GM18519 (cell line): ENCODE measurements at regions not wholly inside any gene's neighbourhood (a gene's known extent, or its start where the extent isn't known, plus 50 kb on each side); places are given as distances from the start of the nearest gene placed in this dataset.

Experiments
- ATAC-seq: cut with Tn5 transposase; IDR thresholded peaks from one replicate; pipeline ENCODE4 v1.9.1; 2021; ENCODE audit warnings: mild to moderate bottlenecking, moderate library complexity; ENCODE audit not compliant: unreplicated experiment, low FRiP score

DNA sequence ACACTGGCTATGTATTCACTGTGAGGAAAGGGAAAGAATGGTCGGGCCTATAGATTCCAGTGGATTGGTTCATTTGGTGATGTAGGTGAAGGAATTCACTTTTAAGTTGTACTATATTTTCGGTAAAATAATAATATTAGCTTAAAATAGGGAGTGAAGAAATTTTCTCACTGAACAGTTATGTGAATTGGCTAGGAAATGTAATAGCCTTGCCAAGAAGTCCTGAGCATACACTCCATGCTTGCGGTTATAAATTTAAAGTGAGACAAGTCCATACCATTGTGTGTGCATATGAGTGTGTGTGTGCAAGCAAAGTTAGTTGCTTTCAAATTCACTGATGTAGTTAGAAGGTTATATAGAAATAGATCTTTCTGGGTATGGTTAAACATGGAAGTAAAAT is 1651.0 kb downstream of the NCAM2 start:
- ATAC-seq: no peak

DNA sequence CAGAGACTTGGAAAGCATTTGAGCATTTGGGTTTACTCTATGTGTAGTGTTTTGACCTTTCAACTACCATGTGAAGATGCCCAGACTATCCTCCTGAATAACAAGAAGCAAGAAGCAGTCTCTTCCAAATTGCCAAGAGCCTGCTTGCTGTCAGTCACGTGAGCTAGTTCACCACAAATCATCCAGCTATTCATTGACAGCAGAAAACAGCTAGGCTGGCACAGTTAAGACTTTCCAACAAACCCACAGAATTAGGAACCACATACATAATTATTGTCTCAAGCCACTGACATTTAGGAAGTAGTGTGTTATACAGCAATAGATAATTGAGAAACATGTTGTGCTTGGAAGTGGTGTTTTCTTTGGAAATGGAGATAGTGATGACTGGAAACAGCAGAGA is 1652.0 kb downstream of the NCAM2 start:
- no peak for ATAC-seq

DNA sequence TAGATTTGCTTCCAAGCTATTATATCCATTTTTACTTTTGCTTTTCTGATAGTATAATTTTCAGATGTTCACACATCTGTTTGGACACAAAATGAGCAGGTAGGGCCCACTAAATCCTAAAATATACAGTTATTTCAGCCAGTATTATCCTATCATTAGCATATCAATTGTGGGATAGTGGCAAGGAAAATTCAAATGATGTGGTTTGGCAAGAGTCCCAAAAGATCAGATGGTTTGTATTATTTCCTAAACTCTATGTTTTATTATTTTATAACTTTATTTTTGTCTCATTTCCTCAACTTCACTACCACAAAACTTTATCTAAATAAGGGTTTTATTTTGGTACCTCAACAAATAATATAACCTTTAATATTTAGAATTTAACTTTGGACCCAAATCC is 1659.6 kb downstream of the NCAM2 start:
- no peak for ATAC-seq

DNA sequence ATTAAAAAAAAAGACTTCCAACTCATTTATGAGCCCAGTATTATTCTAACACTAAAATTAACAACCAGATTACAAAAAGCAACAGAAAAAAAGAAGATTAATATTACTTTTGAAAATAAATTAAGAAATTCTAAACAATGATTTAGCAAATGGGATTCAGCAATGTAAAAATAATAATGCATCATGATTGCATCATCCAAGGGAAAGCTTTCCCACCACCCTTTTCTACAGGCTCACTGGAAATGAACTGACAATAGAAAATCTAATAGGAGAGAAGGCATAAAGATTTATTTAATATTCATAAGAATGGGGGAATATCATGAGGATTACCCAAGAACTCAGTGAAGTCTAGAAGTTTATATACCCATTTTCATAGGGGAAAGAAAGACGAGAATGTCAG is 1671.9 kb downstream of the NCAM2 start:
- no peak for ATAC-seq

DNA sequence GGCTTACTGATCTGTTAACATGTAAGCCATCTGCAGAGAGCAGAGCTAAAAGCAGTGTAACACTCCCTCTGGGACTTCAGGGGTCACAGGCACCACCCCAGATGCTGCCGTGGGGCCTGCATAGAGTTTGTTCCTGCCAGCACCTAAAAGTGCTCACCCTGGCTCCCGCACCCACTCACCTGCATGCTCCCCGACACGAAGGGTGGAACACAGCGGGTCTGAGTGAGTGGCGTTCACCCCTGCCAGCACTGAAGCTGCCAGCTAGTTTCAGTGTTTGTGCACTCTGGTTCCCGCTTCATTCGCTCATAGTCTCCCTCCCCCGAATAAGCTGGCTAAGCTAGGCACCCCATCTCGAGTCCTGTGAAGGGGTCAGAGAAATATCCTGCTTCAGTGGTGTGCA is 1681.0 kb downstream of the NCAM2 start:
- no peak for ATAC-seq

DNA sequence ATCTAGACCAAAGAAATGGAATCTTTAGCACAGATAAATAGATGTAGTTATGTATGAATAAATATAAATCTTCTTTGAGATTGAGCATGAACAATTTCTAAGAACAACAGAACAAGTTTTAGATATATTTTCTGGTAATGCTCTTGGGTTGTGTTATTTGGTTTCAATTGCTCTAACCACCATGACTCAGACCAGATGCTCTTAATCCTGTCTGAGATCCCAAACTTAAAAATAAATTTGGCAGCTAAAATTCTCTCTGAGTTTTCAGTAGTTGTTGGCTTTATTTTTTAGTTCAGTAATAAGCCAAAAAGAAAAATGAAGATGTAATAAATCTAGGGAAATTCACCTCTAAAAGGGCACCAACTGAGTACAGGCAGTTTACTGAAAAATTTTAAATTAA is 1693.4 kb downstream of the NCAM2 start:
- ATAC-seq: no peak

DNA sequence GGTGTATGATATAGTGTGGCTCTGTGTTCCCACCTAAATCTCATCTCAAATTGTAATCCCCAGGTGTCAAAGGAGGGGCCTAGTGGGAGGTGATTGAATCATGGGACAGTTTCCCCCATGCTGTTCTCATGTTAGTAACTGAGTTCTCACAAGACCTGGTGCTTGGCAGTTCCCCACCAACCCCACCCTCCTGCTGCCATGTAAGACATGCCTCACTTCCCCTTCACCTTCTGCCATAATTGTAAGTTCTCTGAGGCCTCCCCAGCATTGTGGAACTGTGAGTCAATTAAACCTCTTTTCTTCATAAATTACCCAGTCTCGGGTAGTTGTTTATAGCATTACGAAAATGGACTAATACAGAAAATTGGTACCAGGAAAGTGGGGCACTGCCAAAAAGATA is 1705.3 kb downstream of the NCAM2 start:
- no peak for ATAC-seq

DNA sequence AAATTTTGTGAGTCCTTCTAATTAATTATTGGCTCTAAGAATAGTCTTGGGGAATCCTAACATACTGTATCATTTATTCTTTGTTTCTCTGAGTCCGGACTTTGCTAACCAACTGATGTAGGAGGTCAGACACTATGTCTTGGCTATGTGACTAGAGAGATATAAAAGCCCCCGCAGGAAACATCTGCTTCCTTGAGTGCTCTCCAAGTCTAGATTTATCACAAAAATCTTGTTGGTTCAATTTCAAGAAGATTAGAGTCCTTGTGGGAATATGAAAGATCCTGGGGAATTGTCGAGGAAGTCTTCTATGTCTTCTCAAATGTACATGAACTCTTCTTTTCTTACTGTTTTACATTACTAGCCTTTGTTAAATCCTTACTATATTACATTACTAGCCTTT is 1712.5 kb downstream of the NCAM2 start:
- ATAC-seq: no peak

DNA sequence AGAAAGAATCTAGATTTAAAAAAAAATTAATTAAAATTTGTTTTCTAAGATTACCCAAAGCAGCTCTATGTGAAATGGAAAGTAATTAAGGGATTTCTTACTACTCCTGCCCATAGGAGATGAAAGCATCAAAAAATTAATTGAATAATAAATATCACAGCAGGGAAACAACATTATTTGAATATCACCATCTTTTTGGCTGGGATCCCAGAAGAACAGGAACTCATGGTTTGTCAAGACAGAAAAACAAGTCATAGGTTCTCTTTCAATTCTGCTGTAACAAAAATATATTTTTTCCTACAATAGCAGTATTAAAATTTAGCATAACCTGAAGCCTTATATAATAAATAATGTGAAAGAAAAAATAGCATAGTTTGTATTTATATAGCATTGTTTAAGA is 1713.4 kb downstream of the NCAM2 start:
- no peak for ATAC-seq

DNA sequence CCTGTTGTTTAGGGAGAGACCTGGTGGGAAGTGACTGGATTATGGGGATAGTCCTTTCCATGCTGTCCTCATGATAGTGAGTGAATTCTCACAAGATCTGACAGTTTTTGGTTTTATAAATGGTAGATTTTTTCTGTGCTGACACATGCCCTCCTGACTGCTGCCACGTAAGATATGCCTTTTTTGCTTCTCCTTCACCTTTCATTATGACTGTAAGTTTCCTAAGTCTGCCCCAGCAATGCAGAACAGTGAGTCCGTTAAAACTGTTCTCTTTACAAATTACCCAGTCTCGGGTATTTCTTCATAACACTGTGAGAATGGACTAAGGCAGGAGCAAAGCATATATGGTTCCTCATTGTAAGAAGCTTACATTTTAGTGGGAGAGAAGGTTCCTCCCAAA is 1727.2 kb downstream of the NCAM2 start:
- no peak for ATAC-seq

DNA sequence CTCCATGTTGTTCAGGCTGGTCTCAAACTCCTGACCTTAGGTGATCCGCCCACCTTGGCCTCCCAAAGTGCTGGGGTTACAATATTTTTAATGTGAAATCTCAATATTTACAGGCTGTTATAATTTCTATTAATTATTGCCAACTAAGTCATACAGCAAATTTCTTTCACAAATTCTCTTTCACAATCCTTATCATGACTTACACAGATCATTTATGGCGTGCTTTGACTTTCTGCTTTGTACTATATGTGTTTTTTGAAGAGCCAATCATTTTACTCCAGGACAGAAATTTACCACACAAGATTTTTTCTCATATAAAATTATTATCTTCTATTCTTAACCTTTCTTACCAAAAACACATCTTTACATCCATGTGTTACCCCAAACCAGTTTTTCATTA is 1729.9 kb downstream of the NCAM2 start:
- no peak for ATAC-seq

DNA sequence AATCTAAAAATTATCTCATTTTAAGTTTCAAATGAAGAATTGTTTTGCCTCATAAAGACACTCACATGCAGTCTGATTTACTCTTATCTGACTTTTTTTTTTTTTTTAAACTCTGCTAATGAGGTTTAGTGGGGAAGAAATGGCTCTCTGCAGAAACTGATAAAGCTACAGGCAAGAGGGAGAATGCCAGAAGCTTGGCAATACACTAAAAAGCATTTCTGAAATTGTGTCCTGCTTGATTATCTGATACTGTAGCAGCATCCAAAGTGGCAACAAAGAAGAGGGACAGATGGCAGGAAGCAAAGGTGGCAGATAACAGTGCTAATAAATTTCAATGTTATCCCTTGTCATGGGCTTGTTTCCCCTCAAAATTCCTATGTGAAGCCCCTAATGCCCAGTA is 1744.9 kb downstream of the NCAM2 start:
- no peak for ATAC-seq

DNA sequence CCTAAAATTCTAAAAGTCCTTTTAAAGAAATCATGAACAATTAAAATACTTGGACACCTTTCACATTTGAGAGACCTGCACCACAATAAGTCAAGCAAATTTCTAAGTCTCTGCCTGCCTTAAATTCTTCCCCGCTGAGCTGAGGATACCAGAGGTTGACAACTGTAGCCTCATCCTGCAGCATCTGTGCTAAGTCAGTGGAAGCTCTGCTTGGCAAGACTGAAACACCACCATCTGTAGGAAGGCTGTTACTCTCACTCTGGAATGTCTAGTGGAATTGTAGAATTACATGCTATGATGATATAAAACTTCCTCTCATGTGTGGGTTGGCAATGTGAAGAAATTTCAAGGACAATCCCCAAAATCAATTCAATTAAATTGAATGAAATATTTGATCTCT is 1756.5 kb downstream of the NCAM2 start:
- no peak for ATAC-seq

DNA sequence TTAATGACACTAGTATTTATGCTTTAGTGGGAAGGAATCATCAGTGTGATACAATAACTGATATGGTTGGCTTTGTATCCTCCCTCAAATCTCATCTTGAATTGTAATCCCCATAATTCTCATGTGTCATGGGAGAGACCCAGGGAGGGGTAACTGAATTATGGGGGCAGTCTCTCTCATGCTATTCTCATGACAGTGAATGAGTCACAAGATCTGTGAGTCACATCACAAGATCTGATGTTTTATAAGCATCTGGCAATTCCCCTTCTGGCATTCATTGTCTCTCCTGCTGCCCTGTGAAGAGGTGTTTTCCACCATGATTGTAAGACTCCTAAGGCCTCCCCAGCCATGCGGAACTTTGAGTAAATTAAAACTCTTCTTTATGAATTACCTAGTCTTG is 1760.3 kb downstream of the NCAM2 start:
- ATAC-seq: no peak

DNA sequence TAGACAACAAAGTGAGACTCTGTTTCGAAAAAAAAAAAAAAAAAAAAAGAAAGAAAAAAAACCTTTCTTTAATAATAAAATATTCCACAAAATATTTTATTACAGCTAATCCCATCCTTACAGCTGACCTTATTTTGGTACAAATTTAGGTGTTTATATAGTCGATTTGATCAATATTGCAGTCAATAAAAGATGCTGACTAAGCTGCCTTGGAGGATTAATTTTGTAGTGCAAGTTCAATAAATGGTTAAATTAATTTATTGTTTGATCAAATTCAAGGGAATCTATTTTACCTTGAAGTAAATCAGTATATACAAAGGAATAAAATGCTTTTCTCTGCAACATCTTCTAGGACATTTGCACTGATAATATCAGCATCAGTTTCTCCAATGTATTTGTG is 1764.3 kb downstream of the NCAM2 start:
- ATAC-seq: no peak

DNA sequence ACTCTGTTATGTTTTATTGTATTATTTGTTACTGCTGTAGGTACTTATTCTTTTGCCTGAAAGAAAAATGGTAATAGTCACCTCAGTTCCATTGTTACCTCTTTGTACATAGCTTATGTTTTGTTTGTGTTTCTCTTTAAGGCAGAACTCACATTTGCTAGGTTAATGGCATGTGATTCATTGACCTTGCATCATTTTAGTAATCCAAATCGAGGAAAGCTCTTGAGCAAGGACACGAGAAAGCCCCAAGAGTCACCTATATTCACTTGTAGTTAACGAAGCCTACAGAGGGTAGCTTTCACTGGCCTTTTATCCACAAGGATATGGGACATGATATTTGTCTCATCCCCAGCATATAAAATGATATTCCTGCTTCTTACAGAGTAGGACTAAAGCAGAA is 1765.2 kb downstream of the NCAM2 start:
- no peak for ATAC-seq

DNA sequence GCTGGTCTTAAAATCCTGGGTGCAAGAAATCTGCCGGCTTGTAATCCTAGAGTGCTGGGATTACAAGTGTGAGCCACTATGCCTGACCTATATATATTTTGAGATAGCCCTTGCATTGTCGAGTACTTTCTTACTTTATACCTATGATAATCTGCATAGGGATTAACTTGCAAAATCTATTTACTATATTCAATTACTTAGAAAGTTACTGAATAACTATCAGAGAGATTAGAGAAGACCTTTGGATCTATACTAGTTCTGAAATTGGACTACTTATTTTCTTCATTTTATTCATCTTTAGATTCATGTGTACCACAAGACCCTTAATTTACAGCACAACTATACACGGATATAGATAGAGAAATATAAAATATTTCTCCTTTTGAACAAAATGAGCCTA is 1766.0 kb downstream of the NCAM2 start:
- no peak for ATAC-seq

DNA sequence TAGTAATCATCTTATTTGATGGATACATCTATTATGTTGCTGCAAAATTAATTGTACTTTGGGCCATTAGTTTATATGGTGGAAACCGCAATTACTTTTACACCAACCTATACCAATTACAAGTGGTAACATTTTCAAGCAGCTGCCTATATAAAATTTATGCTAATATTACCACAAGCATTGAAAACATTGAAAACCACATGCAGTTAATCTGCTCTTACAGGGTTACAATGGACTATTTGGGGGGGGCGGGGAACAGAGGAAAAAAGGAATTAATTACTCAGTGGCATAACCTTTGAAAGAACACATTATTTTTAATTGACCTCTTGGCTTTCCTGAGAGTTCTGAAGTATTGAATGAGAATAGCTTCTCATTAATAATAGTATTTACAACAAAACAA is 1793.2 kb downstream of the NCAM2 start:
- ATAC-seq: no peak

DNA sequence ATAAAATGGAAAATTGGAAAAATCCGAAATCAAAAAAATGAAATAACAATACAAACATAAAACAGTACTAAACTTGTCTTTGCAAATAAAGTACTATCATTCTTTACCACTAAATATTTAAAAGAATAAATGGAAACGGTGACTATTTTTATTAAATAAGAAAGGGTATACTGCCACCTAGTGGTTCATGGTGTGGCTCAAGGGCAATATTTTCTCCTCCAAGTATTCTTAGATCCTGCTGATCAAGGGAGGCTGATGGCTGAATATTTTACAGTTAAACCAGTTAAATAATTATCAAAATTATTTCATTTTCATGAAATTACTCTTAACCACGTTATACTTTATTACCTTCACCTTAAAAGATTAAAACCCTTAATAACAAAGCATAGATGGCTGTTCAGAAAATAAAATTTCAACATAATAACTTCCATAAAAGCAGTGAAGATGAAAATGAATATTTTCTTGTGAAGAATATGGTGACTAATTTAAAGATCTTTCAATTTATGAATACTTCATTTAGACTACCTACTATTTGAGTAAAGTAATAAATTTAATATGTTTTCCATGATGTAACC is 1793.9 kb downstream of the NCAM2 start:
- ATAC-seq: no peak

DNA sequence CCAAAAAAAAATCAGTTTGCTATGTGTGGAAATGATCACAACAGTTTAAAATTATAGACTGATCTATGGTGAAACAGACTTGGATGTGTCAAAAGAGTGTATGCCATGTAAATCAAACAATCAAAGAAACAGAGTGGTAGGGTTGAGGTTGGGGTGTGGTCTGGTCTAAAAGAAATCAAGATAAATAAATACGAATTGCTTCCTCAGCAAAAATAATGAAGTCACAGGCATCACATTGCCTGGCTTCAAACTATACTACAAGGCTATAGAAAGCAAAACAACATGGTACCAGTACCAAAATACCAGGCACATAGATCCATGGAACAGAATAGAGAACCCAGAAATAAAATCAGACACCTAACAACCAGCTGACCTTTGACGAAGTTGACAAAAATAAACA is 1796.9 kb downstream of the NCAM2 start:
- ATAC-seq: no peak

DNA sequence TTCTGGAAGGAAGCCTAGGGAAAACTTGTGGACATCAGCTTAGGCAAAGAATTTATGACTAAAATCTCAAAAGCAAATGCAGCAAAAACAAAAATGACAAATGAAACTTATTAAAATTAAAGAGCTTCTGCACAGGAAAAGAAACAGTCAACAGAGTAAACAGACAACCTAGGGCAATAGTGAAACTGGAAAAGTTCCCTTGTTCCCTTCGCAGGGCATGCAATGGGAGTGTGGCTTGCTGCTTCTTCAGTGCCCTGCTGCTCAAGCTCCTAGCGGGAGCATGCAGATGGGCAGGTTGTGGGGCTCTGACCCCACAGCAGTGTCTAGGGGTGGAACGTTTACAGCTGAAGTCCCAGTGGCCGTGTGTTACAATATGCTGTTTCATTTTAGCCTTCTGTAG is 1797.4 kb downstream of the NCAM2 start:
- no peak for ATAC-seq

DNA sequence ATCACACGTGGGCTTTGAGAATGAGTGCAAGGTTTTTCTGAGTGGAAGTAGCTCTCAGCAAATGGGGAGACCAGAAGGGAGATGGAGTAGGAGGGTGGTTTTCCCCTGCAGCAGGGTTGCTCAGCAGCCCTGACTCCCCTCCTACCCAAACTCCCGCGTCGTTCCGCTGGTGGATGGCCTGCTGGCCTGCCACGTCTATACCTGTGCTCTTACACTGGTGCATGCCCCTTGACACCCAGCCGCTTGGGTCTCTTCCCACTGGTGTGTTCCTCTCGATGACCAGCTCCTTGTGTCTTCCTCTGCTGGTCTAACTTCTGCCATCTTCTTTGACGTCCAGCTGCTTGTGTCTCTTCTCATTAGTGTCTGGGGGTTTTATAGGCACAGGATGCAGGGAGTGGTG is 1797.9 kb downstream of the NCAM2 start:
- no peak for ATAC-seq

DNA sequence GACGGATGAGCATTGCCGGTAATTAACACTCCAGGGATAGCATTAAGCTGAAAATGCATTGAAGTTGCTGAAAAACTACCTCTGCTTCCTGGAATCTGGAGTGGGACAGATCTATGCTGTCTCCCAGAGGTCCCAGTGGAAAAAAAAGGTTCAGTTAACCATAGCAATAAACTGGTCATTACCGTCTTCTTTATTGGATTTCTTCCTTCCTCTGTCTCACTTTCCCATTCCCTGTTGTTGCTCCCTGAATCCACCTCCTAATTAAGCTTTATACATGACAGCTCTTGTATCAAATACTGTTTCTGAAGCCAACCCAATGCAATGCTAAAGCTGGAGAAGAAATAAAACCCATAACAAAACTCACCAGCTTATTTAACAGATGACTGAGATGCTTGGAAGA is 1805.9 kb downstream of the NCAM2 start:
- ATAC-seq: no peak
